ENCODE measurements at regions not wholly inside any gene's neighbourhood (a gene's known extent, or its start where the extent isn't known, plus 50 kb on each side); places are given as distances from the start of the nearest gene placed in this dataset.
"Not testable (repeated sequence)": the region's sequence is repeated elsewhere in the genome, so short reads cannot be mapped to it uniquely, and the experiment has no call there.

- no peak overlapping the region for H3K9ac ChIP-seq (replicated peaks; ENCODE audit: extremely low read depth, insufficient read depth, low read length)
- H3K9me3 ChIP-seq (replicated peaks; ENCODE audit: control insufficient read depth, insufficient read depth, low read length), result no peaks in the 10 kb centered on the region
- no peaks in the 10 kb centered on the region for H4K20me1 ChIP-seq (replicated peaks; ENCODE audit: control insufficient read depth, extremely low read depth, insufficient read depth, low read length)
- dilution Hi-C loops (cut with MboI; ENCODE audit: extremely low pct_ligation_motif_present, low sequenced_read_pairs), result no loop called here
- no peak for DNase-seq (ENCODE audit: low read depth, low spot score)
- H2AFZ ChIP-seq (ENCODE audit: low read depth, low read length), result no peak overlapping the region
- no peak overlapping the region for H3K4me2 ChIP-seq (ENCODE audit: insufficient read depth, low read length)
- H3K27ac ChIP-seq (ENCODE audit: insufficient read depth, low read depth, low read length), result no peak overlapping the region
- H3K36me3 ChIP-seq (ENCODE audit: control insufficient read depth in 2 of 2, extremely low read depth in 1 of 2, insufficient read depth in 2 of 2, low read length in 2 of 2), result no peaks in the 10 kb centered on the region
- FAIRE-seq, result no peak
- intact Hi-C loops (cut with micrococcal nuclease), result no loop called here
- H3K4me3 ChIP-seq (replicated peaks in 1 of 3; ENCODE audit: insufficient read depth in 1 of 3, low read depth in 1 of 3, low read length in 3 of 3), result no peak overlapping the region
- BruUV-seq (replicated peaks), result no TSS peak
- no peaks in the 10 kb centered on the region for H3K9me1 ChIP-seq (replicated peaks; ENCODE audit: control insufficient read depth, extremely low read depth, insufficient read depth, low read length)
- H3K27me3 ChIP-seq (ENCODE audit: control insufficient read depth in 2 of 2, insufficient read depth in 2 of 2, low read length in 2 of 2), result no peaks in the 10 kb centered on the region
- ChIA-PET POLR2A (no interaction called here), CTCF (interaction anchor here (2.5 kb wide), 1 partner anchor 12 kb away, joined by 12 read pairs; no protein-coding TSS in a partner anchor)
- H3K79me2 ChIP-seq (ENCODE audit: control insufficient read depth, insufficient read depth, low read length), result peaks cover 2% of the 10 kb centered on the region
- no peaks in the 10 kb centered on the region for H3K4me1 ChIP-seq (ENCODE audit: control insufficient read depth, extremely low read depth, insufficient read depth, low read length)
- TF ChIP-seq POLR2AphosphoS5 (IDR thresholded peaks at IDR 0.05; ENCODE audit: insufficient read depth, low read depth, low read length) (no peak), JUN (IDR thresholded peaks at IDR 0.05; ENCODE audit: borderline replicate concordance, insufficient read depth, insufficient read length, low read depth) (no peak), EZH2 (IDR thresholded peaks at IDR 0.05; ENCODE audit: borderline replicate concordance, low read depth, low read length, severe bottlenecking) (no peak), POLR2A (IDR thresholded peaks at IDR 0.05; ENCODE audit: low read depth, low read length) (no peak), MYC (IDR thresholded peaks at IDR 0.05; ENCODE audit: low read depth, low read length) (no peak), CTCF (IDR thresholded peaks at IDR 0.05; ENCODE audit: extremely low read depth in 1 of 2, insufficient read depth in 1 of 2, low read depth in 1 of 2, low read length in 2 of 2) (no peak), GATA2 (IDR thresholded peaks at IDR 0.05; ENCODE audit: insufficient read depth, insufficient read length, low read depth, low read length) (no peak), MAX (IDR thresholded peaks at IDR 0.05; ENCODE audit: insufficient read depth, insufficient read length) (no peak), FOS (IDR thresholded peaks at IDR 0.05; ENCODE audit: borderline replicate concordance, insufficient read depth, low read length) (no peak)
Measured at GRCh38 chr7:136102881-136103280, 125.7 kb upstream of the MTPN start.

GRCh38 chr7:136092714-136093113 is 115.6 kb upstream of the MTPN start:
- H3K4me2 ChIP-seq (ENCODE audit: insufficient read depth, low read length); POLR2A ChIA-PET; DNase-seq (ENCODE audit: low read depth, low spot score); H3K4me1 ChIP-seq (ENCODE audit: control insufficient read depth, extremely low read depth, insufficient read depth, low read length); H3K4me3 ChIP-seq (replicated peaks in 1 of 3; ENCODE audit: insufficient read depth in 1 of 3, low read depth in 1 of 3, low read length in 3 of 3); CTCF ChIA-PET; H3K9ac ChIP-seq (replicated peaks; ENCODE audit: extremely low read depth, insufficient read depth, low read length); H3K27ac ChIP-seq (ENCODE audit: insufficient read depth, low read depth, low read length); H2AFZ ChIP-seq (ENCODE audit: low read depth, low read length); H3K27me3 ChIP-seq (ENCODE audit: control insufficient read depth in 2 of 2, insufficient read depth in 2 of 2, low read length in 2 of 2); H3K79me2 ChIP-seq (ENCODE audit: control insufficient read depth, insufficient read depth, low read length); H4K20me1 ChIP-seq (replicated peaks; ENCODE audit: control insufficient read depth, extremely low read depth, insufficient read depth, low read length); dilution Hi-C loops (cut with MboI; ENCODE audit: extremely low pct_ligation_motif_present, low sequenced_read_pairs); BruUV-seq (replicated peaks); intact Hi-C loops (cut with micrococcal nuclease); H3K9me3 ChIP-seq (replicated peaks; ENCODE audit: control insufficient read depth, insufficient read depth, low read length); H3K36me3 ChIP-seq (ENCODE audit: control insufficient read depth in 2 of 2, extremely low read depth in 1 of 2, insufficient read depth in 2 of 2, low read length in 2 of 2); H3K9me1 ChIP-seq (replicated peaks; ENCODE audit: control insufficient read depth, extremely low read depth, insufficient read depth, low read length); FAIRE-seq: not testable (repeated sequence)

Data from endothelial cell of umbilical vein (primary cell).